ENCODE measurements at regions not wholly inside any gene's neighbourhood (a gene's known extent, or its start where the extent isn't known, plus 50 kb on each side); places are given as distances from the start of the nearest gene placed in this dataset.

DNA sequence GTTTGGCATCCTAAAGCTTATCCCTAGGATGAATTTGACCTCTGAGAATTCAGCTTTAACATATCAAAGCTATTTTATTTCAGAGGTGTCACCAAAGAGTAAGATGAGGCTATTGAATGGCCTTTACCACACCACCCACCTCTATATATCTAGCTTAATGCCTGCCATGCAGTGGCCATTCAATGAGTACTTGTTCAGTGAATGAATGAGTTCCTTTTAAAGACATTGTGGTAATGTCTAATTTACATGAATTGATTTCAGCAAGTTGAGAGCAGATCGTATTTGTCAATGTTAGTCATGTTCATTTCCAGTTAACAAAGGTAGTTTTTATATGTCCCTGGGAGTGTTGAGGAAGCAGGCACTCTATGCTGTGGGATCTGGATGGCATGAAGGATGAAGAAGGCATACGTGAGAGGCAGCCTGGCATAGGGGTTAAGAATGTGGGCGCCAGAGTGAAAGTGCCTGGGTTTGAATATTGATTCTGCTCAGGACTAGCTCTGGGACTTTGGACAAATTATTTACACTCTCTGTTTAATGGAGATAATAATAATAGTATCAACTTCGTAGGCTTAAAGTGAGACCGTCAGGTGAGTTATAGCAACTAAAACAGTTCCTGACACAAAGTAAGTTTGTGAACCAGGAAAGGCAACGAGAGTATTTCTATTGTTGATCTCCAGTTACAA, 434.1 kb upstream of the CHST9 start (continued):
- TF ChIP-seq OSR1 (CRISPR knock-in tag; IDR thresholded peaks at IDR 0.05): no peak

DNA sequence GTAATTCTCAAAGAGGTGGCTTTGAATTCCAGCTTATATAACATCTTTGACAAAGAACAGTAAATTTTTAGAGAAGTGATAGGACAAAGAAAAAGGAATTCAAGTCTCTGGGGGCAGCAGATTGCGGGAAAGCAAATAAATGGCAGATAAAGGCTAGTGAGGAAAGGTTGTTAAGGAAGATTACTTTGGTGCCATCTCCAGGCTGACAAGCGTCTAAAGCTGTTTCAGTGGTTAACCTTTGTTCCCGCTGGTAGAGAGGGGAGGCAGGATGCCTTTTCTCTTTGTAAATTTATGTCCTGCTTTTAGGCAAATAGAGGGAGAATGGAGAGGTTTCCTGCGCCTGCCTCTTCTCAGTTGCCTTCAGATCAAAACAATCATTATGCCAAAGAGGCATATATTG, 431.2 kb upstream of the CHST9 start:
- ATAC-seq: no peak
- TF ChIP-seq, protein P1, sequence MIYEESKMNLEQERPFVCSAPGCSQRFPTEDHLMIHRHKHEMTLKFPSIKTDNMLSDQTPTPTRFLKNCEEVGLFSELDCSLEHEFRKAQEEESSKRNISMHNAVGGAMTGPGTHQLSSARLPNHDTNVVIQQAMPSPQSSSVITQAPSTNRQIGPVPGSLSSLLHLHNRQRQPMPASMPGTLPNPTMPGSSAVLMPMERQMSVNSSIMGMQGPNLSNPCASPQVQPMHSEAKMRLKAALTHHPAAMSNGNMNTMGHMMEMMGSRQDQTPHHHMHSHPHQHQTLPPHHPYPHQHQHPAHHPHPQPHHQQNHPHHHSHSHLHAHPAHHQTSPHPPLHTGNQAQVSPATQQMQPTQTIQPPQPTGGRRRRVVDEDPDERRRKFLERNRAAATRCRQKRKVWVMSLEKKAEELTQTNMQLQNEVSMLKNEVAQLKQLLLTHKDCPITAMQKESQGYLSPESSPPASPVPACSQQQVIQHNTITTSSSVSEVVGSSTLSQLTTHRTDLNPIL (CRISPR knock-in tag; IDR thresholded peaks at IDR 0.05; ENCODE audit: low read depth): no peak
- TF ChIP-seq GLIS3 (CRISPR knock-in tag; IDR thresholded peaks at IDR 0.05) (no peak), ESRRG (CRISPR knock-in tag; IDR thresholded peaks at IDR 0.05) (no peak), TOX (CRISPR knock-in tag; IDR thresholded peaks at IDR 0.05; ENCODE audit: borderline replicate concordance) (no peak), ZNF70 (CRISPR knock-in tag; IDR thresholded peaks at IDR 0.05) (no peak), PPARA (CRISPR knock-in tag; IDR thresholded peaks at IDR 0.05; ENCODE audit: borderline replicate concordance) (no peak)
- TF ChIP-seq, protein P2, sequence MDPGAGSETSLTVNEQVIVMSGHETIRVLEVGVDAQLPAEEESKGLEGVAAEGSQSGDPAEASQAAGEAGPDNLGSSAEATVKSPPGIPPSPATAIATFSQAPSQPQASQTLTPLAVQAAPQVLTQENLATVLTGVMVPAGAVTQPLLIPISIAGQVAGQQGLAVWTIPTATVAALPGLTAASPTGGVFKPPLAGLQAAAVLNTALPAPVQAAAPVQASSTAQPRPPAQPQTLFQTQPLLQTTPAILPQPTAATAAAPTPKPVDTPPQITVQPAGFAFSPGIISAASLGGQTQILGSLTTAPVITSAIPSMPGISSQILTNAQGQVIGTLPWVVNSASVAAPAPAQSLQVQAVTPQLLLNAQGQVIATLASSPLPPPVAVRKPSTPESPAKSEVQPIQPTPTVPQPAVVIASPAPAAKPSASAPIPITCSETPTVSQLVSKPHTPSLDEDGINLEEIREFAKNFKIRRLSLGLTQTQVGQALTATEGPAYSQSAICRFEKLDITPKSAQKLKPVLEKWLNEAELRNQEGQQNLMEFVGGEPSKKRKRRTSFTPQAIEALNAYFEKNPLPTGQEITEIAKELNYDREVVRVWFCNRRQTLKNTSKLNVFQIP (CRISPR knock-in tag; IDR thresholded peaks at IDR 0.05; ENCODE audit: borderline replicate concordance, low read depth): no peak
- TF ChIP-seq, protein P3, sequence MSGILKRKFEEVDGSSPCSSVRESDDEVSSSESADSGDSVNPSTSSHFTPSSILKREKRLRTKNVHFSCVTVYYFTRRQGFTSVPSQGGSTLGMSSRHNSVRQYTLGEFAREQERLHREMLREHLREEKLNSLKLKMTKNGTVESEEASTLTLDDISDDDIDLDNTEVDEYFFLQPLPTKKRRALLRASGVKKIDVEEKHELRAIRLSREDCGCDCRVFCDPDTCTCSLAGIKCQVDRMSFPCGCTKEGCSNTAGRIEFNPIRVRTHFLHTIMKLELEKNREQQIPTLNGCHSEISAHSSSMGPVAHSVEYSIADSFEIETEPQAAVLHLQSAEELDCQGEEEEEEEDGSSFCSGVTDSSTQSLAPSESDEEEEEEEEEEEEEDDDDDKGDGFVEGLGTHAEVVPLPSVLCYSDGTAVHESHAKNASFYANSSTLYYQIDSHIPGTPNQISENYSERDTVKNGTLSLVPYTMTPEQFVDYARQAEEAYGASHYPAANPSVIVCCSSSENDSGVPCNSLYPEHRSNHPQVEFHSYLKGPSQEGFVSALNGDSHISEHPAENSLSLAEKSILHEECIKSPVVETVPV (CRISPR knock-in tag; IDR thresholded peaks at IDR 0.05): no peak

DNA sequence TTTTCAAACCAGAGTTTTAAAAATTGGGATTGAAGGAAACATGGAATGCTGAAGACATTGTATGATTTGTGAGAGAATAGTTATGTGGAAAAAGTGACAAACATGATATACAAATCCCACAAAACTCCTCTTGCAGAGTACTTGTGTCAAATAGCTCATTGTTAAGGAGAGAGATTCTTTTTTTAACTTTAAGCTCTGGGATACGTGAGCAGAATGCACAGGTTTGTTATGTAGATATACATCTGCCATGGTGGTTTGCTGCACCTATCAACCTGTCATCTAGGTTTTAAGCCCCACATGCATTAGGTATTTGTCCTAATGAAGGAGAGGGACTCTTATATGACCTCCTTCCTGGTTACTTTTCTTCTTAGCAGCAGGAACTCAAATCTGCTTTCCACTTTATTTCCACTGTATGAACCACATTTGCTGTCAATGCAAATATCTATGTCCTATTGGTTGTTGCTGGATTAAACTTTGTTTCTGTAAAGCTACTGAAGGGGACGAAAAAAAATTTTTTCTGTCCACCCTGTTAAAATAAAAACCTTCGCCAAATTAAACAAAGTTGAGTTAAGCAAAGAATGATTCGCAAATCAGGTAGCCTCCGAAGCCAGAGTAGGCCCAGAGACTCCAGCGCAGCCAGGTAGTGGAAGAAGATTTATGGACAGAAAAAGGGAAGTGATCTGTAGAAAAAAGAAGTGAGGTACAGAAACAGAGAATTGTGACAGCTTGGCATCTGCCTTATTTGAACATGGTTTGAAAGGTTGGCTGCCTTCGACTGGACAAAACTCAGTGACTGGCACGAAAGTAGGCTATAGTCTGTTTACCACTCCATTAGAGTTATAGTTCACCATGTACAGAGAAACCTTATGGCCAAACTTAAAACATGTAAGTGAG, 430.1 kb upstream of the CHST9 start:
- ATAC-seq: no peak
- no peak for TF ChIP-seq ISL1 (CRISPR knock-in tag; IDR thresholded peaks at IDR 0.05)
- no peak for TF ChIP-seq ARNTL (CRISPR knock-in tag; IDR thresholded peaks at IDR 0.05; ENCODE audit: borderline replicate concordance, low read depth)
- TF ChIP-seq, protein P3 (CRISPR knock-in tag; IDR thresholded peaks at IDR 0.05): no peak
- TF ChIP-seq RARB (CRISPR knock-in tag; IDR thresholded peaks at IDR 0.05): no peak
- TF ChIP-seq ZNF565 (CRISPR knock-in tag; conservative IDR thresholded peaks at IDR 0.05; ENCODE audit: low read depth): no peak
- TF ChIP-seq, protein P1 (CRISPR knock-in tag; IDR thresholded peaks at IDR 0.05; ENCODE audit: low read depth): no peak
- TF ChIP-seq ZNF70 (CRISPR knock-in tag; IDR thresholded peaks at IDR 0.05): no peak
- TF ChIP-seq, protein P2 (CRISPR knock-in tag; IDR thresholded peaks at IDR 0.05; ENCODE audit: borderline replicate concordance, low read depth): no peak
- no peak for TF ChIP-seq ZNF8 (CRISPR knock-in tag; IDR thresholded peaks at IDR 0.05)
- TF ChIP-seq, protein P4, sequence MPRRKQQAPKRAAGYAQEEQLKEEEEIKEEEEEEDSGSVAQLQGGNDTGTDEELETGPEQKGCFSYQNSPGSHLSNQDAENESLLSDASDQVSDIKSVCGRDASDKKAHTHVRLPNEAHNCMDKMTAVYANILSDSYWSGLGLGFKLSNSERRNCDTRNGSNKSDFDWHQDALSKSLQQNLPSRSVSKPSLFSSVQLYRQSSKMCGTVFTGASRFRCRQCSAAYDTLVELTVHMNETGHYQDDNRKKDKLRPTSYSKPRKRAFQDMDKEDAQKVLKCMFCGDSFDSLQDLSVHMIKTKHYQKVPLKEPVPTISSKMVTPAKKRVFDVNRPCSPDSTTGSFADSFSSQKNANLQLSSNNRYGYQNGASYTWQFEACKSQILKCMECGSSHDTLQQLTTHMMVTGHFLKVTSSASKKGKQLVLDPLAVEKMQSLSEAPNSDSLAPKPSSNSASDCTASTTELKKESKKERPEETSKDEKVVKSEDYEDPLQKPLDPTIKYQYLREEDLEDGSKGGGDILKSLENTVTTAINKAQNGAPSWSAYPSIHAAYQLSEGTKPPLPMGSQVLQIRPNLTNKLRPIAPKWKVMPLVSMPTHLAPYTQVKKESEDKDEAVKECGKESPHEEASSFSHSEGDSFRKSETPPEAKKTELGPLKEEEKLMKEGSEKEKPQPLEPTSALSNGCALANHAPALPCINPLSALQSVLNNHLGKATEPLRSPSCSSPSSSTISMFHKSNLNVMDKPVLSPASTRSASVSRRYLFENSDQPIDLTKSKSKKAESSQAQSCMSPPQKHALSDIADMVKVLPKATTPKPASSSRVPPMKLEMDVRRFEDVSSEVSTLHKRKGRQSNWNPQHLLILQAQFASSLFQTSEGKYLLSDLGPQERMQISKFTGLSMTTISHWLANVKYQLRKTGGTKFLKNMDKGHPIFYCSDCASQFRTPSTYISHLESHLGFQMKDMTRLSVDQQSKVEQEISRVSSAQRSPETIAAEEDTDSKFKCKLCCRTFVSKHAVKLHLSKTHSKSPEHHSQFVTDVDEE (CRISPR knock-in tag; IDR thresholded peaks at IDR 0.05): no peak
- TF ChIP-seq ZC3H10 (CRISPR knock-in tag; IDR thresholded peaks at IDR 0.05): no peak
